HG03442 (cell line): ENCODE measurements at regions not wholly inside any gene's neighbourhood (a gene's known extent, or its start where the extent isn't known, plus 50 kb on each side); places are given as distances from the start of the nearest gene placed in this dataset.

Source experiments
- ATAC-seq: cut with Tn5 transposase; IDR thresholded peaks from one replicate; pipeline ENCODE4 v1.9.1; 2021; ENCODE audit warnings: mild to moderate bottlenecking, moderate library complexity; ENCODE audit not compliant: unreplicated experiment

DNA sequence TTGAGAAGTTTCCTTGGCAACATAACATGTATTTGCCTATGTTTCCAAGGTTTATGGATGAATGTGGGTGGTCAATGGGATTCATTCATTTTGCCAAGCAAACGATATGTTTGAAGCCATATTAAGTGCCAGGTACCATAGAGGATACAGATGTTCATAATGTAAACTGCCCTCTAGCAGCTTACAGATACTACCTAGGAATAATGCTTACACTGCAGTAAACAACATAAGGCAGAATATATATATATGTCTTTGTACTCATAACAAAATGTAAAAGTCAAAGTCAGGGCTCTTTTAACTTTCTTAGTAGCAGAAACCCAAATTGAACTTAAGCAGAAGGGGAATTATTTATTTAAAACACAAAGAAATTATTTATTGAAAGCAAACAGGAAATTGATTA, 171.6 kb upstream of the TNP1 start:
- ATAC-seq, result no peak

DNA sequence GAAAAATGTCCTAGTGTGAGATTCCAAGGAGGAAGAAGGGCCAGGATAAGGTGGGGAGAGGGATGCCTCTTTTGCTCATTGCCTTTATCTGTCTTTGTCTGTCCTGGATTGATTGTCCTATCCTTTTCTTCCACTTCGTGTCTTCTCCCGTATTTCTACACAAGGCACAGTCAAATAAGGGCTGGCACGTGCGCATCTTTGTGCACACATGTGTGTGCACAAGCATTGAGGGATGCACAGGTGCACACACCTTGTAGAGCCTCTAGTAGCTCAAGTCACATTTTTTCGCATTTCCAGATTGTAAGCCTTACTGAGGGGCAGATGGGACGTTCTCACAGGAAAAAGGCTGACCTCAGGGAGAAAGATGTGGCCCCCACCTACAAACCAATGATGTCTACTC, 170.2 kb upstream of the TNP1 start:
- no peak for ATAC-seq

- no peak for ATAC-seq
Measured at GRCh38 chr2:217028128-217028527, 168.3 kb upstream of the TNP1 start.

DNA sequence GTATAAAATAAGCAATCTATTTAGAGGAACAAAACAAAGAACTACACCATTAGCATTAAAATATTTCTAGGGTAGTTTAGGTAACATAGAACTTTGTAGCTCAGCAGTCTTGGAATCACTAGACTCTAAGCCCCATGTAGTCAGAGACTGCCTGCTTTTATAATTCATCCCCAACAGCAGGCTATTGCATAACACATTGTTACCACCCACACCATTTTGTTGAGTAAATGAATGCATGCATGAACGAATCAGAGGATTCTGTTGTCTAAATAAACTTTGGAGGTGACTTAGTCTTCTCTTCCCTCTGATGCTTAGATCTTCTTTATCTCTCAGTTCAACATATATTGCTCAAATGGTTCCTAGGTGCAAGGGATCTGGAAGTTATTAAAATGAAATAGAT, 167.6 kb upstream of the TNP1 start:
- no peak for ATAC-seq

- no peak for ATAC-seq
Measured at GRCh38 chr2:217026569-217026968, 166.7 kb upstream of the TNP1 start.

DNA sequence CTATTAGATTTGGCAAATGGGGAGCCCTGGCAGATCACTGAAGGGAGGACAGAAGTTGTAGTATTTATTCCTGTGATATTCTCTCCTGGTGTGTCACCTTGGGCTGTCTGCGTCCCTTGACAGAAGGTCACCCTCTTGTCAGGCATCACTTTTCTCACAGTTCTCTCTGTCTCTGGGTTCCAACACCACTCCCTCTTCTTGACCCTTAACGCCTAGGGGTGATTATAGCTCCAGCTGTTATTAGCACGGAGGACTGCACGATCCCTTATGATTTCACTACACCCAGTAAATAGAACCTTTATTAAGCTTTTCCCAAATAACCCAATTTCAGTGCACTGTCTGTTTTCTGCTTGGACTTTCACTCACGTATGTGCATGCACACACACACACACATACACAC, 166.3 kb upstream of the TNP1 start:
- no peak for ATAC-seq

- ATAC-seq, result no peak
Measured at GRCh38 chr2:217023611-217024010, 163.7 kb upstream of the TNP1 start.

GRCh38 chr2:217017456-217018252, 157.8 kb upstream of the TNP1 start:
- ATAC-seq, result no peak

DNA sequence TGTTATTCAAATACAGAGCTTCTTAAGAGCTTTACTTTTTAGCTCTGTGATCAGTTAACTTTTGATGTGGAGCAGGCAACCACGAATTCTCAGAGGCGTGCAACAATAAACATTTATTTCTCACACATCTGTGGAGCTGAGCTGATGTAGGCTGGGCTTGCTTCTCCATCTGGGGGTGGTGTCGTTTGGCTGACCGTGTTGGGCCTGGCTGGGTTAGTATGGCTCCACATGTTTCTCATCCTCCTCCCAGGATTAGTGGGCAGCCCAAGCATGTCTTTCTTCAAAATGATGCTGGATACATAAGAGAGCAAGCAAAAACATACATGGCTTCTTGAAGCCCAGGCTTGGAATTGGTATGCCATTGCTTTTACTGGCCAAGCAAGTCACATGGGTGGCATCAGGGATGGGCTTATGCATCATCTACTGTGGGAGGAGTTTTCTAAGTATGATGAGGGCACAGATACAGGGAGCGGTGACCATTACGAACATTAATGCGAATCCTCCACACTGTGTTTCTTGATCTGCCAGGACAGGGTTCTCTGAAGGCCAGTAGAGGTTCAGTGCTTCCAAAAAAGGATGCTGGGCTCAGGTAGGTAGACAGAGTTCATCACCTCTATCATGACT, 157.0 kb upstream of the TNP1 start:
- no peak for ATAC-seq

GRCh38 chr2:217014328-217015105, 154.7 kb upstream of the TNP1 start:
- no peak for ATAC-seq

GRCh38 chr2:217013926-217014325, 154.1 kb upstream of the TNP1 start:
- ATAC-seq, result no peak

GRCh38 chr2:217011576-217011975, 151.7 kb upstream of the TNP1 start:
- ATAC-seq, result no peak

- no peak for ATAC-seq
Measured at GRCh38 chr2:217010173-217010572, 150.3 kb upstream of the TNP1 start.

- no peak for ATAC-seq
Measured at GRCh38 chr2:217008794-217009193, 148.9 kb upstream of the TNP1 start.

DNA sequence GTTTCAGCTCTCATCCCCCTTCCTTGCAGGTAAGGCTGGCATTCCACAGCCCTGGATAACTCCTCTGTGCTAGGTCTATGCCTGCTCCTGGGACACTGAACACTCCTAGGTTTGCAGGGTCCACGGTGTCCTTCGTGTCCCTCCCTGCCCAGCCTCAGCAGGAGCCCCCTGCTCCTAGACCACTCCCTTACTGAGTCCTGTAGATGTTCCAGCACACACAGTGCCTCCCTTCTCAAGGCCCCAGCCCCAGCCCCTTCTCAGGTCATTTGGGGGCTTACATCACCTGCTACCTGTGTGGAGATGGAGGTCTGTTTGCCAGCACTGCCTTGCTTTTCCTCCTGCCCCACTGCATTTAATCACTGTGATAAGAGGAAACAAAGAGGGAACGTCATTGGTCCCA, 146.4 kb upstream of the TNP1 start:
- ATAC-seq, result no peak

- ATAC-seq, result no peak
Measured at GRCh38 chr2:217004656-217005055, 144.8 kb upstream of the TNP1 start.

- ATAC-seq, result no peak
Measured at GRCh38 chr2:217001740-217002139, 141.9 kb upstream of the TNP1 start.

GRCh38 chr2:217000406-217000805, 140.5 kb upstream of the TNP1 start:
- ATAC-seq, result no peak

DNA sequence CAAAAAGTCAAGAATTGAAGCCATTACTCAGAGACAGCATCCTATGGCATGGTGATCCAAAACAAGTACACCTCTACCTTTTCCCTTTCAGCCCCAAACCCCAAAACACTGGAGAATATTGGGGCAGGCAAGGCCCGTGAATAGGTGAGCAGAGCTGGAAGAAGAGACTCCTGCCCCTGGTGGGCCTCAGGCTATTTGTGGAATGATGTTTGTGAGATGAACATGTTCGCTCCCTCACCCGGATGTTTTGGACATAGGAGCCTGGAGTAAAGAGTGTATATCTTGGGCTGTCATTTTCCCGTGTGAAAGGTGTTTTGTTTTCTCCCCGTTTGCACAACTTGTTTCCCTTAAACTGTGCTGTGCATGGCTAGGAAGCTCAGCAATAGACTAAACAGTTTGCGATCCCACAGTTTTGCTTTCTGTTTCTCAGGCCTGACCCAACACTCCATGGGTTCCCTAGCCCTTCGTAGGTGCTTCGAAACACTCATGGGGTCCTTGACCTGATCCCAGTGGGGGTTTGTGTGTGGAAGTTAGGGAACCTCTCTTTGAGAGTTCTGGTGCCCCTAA, 136.5 kb upstream of the TNP1 start:
- ATAC-seq, result no peak

DNA sequence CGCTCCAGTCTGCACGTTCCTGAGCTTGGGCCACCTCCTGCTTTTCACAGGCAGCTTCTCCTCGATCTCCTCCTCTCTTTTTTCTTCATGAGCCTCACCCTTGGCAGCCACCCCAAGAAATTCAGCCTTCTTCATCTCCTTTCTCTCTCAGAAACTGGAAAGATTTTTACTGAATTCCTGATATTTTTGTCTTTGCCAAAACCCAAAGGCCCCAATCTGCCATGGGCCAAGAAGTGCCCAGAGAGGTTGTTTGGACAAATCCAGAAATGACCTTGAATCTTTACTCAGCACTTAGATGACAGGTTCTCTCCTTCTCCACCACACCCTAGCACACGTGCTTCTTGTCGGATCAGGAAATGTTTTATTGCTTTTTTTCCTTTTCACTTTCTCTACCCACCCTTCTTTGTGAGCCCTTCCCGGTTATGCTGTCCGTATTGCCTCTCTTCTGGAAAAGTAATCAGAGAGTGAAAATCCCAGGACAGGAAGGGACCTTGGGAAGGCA, 134.5 kb upstream of the TNP1 start:
- ATAC-seq, result no peak

- ATAC-seq, result no peak
Measured at GRCh38 chr2:216992056-216992675, 132.3 kb upstream of the TNP1 start.
